Suppressor macrophage (primary cell): ENCODE measurements at regions not wholly inside any gene's neighbourhood (a gene's known extent, or its start where the extent isn't known, plus 50 kb on each side); places are given as distances from the start of the nearest gene placed in this dataset.

Experiments
- DNase-seq, 4 experiments: peaks; one replicate each; pipeline ENCODE4 v3.0.0-alpha.2; 2020 to 2022

DNA sequence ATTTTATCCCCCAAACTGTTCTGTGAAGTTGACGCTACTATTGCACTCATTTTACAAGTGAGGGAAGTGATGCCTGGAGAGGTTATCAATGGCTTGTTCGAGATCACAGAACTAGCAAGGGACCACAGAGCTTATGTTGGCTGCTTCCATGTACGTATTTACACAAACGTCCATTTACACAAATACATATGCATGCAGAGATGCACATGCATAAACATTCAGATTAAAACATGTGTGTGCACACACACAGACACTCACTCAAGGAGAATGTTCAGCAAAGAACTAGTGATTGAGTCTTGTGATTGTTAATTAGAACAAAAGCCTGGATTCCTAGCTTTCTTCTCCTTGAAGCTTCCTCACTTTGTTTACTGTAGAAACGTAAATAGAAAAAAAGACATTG is 321.5 kb upstream of the CHD6 start:
- DNase-seq: no peak

DNA sequence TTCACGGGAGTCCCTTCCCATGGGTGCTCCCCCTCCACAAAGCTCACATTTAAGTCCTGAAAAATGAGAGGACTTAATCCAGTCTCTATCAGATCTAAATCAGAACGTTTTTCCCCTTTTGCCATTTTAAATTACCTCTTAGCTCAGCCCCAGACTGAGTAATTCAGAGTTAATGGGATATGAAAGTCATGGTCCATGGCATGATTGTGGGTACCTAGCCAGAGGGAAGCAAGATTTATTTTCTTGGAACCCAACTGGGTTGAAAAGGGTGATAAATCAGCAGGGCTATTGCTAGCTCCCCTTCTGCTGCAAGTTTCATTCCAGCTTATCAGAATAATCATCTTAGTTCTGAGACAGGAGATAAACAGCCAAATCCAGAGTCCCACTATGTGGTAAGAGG is 320.2 kb upstream of the CHD6 start:
- no peak for DNase-seq

DNA sequence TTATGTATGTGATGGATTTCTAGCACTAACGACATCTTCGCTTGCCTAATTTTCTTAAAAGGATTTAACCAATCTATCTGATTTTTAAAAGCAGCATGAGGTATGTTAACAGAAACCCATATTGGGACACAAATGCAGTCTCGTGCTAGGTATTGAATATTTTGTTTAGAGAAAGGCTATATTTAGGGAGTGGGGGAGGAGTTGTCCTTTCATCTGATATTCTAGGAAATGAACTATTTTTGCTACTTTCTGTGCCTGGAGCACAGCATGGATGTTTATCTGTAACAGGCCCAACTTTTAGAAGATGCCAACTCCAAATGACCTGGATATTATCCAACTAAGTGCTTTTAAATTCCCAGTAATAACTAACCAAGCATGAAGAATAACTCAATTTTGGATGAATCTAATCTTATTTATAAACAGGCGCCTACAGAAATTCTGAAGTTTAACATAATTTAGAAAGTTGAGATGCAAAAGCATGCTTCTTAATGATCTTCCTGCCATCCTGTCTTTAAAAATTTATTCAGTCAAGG is 317.1 kb upstream of the CHD6 start:
- DNase-seq: no peak

DNA sequence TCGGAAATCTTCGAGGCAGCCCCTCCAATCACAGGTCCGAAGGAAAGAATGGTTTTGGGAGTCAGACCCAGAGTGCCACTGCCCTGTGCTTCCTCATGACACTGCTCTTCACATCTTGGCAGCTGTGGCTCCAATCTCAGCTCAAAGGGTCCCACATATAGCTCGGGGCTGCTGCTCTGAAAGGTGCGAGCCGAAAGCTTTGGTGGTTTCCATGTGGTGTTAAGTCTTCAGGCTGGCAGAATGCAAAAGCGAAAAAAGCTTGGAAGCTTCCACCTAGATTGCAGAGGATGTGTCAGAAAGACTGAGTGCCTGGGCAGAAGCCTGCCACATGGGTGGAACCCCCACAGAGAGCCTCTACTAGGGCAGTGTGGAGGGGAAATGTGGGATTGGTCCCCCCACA is 314.3 kb upstream of the CHD6 start:
- DNase-seq: no peak

DNA sequence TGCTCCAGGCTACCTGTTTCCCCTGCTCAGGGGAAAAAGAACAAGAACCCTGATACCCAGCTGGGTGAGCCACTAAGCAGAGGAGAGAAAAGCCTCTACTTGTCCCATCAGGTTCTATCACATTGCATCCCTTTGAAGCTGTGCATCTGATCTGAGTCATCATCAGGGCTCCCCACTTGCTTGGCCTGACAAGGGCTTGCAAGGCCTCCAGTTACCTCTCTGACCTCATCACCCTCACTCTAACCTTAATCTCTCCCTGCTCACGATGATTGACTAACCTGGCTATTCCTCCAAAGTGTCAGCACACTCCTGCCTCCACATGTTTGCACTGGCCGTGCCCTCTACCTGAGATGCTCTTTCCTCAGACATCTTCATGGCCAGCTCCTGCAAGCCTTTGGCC is 309.5 kb upstream of the CHD6 start:
- no peak for DNase-seq

DNA sequence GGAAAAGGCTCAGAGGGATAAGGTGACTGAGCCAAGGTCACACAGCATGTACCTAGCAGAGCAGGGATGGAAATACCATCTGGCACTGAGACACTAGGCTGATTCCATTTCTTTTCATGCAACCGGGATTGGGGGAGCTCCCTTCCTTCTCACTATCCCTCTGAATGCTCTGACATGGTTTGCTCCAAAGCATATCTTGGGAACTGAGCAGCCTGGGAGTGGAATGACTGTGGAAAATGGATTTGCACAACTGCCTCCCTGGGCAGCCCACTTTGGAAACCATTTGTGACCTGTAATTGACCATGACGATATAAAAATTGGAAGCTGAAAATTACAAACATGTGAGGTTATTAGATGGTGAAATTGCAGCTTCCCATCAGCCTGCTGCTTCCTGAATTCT is 309.0 kb upstream of the CHD6 start:
- DNase-seq: no peak

DNA sequence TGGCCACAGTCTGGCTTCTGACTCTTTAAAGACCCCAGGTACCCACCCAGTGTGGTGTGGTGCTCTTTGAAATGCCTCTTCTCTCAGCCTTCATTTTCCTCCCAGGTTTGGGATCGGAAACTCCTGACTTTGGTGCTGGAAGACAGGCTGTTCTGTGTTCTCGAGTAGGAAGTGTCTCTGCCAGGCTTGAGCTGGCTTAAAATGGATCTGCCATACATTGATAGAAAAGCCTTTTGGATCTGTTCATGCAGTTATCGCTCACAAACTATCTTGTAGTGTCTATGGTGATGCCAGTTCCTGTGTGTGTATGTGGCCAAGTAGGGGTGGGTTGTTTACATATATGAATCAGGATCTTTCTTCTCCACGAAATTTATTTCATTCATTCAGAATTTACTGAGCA is 307.3 kb upstream of the CHD6 start:
- DNase-seq: no peak

DNA sequence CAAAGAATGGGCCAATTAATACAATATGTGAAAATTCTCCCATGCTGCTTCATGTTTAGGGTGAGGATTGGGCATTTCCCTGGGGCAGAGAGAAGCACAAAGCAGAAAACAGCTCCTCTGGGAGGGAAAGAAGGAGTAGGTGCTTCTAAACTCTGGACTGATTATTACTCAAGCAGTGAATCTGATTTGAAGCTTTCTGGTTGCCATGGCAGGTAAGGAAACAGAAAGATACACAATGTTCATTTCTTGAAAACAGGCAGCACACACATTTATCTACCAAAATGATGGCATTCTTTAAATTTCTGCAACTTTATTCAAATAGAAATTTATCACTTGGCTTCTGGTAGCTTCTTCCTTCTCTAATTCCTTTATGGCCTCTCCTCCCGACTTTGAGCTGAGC is 305.4 kb upstream of the CHD6 start:
- no peak for DNase-seq

DNA sequence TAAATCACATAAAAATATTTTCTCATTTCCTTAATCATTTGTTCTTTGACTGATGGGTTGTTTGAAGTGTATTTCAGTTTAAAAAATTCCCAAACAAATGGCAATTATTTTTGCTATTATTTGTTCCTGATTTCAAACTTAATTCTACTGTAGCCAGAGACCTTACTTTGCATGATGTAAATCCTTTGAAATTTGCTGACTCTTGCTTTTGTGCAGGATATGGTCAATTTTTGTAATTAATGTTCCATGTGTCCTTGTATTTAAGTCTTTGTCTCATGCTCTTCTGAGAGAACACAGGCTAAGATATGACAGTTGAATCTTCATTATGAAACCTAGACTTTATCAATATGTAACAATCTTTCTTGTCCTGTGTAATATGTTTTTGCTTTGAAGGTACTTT is 295.0 kb upstream of the CHD6 start:
- no peak for DNase-seq

DNA sequence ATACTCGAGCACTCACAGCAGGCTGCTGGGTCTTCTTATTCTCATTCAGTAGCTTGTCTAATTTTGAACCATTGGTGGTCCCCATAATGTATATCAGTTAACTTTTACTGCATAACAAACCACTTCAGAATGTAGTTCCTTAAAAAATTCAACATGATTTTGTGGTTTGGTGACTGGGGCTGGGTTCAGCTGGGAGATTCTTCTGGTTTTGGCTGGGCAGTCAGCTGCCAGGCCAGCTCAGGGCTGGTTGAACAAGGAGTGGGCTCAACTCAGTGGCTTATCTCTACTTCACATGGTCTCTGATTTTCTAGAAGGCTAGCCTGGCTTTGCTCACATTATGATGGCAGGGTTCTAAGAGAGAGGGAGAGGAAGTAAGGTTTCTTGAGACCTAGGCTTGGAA is 292.4 kb upstream of the CHD6 start:
- DNase-seq: no peak

DNA sequence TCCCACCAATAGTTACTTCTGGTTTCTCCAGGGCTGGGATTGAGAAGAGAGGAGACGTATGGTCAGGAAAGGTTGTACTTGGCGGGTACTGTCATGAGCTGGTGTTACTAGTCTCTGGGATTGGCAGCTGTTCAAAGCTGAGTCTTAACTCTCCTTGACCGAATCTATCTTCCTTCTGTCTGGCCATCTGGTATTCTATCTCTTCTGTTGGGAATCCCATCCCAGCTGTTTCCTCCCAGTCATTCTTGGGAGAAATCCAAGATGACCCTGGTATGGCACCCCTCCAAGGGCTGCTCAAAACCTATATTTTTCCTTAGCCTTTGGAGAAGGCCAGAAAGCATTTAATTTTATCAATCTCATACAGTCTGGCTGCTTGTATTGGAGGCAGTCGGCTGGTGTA is 287.0 kb upstream of the CHD6 start:
- no peak for DNase-seq

DNA sequence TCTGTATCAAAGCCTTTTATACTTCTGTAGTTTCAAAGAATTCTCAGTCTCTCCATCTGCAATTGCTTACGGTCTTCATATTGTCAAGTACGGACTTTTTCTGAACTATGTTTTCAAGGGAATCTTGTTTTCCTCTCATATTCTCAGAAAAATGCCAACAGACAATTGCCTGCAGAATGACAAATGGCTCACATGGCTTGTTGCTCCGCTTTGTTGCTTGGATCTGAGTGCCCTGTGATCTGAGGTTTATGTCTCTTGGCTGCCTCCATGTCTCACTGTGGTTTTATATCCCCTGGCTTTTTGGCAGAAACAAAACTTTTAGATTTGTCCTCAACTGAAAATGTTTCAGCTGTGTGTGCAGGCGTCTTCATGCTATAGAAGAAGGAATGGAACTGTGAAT is 285.4 kb upstream of the CHD6 start:
- no peak for DNase-seq

DNA sequence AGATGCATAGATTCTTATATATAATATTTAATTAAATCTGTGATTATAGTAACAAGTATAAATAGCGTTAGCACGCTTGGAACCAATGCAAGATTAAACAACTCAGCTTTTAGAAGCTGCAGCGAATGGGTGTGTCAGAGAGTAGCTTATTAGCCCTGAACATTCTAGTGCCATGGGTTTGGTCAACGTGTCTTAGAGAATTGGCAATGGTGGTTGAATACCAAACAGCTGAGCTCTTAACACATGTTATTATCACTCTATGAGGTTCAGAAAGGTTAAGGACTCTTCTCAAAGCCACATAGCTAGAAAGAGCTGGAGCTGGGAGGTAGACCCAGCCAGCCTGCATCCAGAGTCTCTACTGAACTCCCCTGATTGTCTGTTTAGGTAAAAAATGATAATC is 284.2 kb upstream of the CHD6 start:
- DNase-seq: no peak

DNA sequence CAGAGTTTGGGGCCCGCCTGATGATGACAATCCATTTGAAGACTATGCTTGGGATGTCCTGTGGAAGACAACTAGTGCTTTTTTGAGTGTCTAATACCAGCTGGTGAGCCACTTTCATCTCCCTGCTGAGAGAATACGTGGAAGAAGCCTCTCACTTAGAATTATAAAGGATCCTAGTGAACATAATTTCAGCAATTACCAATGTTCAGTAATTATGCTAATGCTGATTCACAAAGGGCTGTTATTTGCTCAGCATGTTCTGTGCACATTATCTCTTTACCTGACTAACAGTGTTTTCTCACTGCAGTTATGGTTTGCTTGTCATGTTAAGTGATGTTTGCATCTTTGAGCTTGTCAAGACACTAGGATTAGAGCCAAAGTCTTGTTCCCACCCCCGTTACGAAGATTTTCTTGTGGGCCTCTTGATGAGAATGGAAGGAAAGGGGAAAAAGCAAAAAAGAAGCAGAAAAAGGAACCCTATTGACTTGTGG is 282.1 kb upstream of the CHD6 start:
- DNase-seq: no peak

DNA sequence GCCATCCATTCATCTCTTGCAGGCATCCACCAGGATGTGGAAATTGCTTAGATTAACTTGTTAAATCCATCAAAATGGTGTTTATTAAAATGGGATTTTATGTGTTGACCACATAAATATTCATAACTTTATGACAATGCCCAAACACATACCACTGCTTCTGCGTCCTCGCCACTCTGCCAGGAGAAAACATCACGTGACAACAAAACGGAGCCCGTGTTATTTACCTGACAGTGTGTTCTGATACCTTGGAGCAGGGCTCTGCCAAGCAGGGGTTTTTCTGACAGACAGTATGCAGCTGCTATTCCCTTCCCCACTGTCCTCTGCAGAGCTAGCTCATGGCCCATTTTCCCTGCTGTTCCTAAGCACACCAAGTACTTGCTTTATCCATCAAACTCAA is 279.5 kb upstream of the CHD6 start:
- DNase-seq: no peak

DNA sequence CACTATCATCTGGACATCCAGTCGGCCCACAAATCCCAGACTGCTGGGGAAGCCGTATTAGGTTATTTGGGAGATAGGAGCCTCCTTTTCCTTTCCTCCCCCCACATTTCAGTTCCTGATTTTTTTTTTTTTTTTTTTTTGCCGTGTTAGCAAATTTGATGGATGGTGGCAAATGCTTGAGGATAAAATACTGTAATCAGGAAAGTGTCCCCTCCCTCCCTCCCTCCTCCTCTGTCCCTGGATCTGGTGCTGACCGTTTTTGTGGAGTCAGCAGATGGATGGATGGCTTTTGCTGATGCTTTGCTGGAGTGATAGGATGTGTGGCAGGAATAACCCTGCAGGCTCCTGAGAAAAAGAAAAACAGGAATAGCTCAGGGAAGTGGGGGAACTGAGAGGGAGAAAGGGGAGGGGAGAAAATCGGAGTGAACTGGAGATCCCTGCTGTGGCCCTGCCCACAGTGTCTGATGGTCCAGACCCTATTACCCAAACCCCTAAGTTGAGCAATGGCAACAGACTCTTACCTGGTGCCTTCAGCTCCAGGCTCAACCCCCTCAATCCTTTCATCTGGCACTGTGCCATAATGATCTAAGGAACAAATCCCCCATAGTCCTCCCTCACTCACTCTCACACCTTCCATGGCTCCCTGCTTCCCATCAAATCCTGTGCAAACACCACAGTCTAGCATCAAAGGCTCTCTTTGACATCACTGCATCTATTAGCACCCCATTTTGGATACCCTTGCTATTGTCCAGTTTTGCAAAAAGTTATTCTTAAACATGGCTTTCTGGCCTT is 277.3 kb upstream of the CHD6 start:
- DNase-seq: no peak

DNA sequence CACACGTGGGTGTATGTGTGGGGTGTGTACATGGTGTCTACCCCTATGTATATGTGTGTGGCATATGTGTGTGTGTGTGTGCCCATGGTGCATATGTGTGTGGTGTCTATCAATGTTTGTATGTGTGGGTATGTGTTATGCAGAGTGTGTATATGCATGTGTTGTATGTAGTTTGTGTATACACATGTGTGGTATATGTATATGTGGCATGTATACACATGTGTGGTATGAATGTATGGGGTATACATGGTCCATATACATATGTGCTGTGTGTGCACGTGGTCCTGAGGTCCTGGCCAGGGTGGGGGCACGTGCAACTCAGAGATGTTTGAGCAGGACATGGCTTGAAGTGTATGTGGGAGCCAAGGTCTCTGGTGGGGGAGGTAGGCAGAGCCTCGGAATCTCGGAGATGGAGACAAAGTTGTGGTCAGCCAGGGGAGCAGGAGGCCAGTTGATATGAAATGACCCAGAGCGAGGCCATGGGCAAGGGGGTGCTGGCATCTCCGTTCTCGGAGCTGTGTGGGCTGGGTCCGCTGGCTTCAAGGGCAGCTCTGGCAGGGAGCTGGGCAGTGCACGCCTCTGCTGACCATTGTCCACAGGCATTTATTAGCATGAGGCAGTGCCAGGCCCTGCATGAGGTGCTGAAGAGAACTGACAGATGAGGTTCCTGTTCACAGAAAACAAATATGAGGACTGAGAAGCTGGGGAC is 276.2 kb upstream of the CHD6 start:
- no peak for DNase-seq

DNA sequence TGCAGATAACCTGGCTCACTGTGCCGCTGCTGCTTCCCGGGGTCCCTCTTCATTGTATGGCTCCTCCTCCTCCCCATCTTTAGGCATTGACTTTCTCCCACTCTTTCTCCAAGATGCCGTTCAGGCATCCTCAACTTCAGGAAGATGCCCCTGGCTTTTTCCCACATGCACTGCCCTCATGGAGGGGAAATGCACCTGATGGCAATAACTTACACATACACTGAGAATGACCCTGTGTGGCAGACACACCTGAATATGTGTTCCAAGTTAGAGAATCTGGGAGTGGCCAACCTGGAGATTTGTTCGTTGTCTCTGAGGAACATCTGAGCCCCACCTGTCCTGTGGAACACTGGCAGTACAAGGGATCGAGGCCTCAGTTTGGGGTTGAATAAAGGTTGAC is 273.9 kb upstream of the CHD6 start:
- DNase-seq: no peak

DNA sequence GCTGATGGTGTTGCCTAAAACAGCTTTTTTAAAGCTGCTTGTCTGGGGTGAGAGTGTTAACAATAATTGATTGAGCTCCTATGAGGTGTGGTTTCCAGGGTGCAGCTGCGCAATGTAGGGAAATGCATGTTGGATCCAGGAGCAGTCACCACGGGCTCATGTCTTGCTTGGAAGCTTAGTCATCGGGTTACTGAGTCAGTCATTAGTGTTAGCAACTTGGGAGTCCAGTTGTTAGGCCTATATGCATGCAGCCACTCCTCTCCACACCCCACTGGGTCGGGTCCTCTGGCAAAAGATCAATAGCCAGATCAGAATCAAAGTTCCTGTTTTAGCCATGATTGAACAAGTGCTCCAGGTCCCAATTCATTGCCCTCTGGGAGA is 271.7 kb upstream of the CHD6 start:
- no peak for DNase-seq

DNA sequence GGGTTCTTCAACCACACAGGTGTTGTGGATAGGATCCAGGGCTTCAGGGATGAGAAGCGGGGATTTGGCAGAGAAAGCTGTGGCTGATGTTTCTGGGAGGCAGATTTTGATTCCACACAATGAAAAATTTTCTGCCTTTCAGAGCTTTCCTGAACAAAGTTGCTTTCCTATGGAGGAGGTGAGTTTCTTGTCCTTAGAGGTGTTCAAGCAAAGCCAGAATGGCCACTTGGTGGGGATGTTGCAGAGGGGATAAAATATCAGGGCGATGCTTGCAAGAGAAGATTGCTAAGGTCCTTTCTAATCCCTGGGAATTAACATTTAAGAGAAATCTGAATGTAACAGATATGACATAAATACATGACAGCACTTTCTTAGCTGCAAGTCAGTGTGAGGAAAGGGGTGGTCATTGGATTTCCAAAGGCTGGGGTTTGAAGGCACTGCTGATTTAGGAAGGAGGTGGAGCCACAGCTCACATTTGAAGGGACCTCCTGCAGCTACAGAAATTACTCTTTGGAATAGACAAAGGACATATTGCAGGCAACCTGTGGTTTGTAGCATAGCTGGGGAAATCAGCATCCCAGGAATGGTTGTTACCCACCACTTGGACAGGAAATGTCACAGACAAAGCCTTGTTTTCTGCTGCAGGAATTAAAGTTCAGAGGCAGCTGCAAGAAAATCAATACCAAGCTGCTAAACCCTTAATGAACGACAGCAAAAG is 271.1 kb upstream of the CHD6 start:
- DNase-seq: no peak

DNA sequence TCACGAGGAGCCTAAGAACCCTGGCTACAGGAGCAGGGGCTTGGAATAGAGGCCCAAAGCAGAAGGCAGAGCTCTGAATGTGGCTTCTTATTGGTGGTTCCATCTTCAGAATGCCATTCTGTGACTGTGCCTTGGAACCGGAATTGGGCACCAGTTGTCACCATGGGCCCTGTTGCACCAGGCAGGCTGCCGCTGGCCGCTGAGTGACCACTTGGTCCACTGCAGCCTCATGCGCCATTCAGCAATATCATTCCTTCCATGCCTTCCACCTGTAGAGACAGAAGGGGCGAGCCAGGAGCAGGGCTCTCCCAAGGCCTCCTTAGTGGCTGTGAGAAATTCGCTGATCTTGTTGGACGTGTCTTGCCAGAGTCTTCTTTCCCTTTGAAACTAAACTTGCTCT is 270.3 kb upstream of the CHD6 start:
- DNase-seq: no peak

DNA sequence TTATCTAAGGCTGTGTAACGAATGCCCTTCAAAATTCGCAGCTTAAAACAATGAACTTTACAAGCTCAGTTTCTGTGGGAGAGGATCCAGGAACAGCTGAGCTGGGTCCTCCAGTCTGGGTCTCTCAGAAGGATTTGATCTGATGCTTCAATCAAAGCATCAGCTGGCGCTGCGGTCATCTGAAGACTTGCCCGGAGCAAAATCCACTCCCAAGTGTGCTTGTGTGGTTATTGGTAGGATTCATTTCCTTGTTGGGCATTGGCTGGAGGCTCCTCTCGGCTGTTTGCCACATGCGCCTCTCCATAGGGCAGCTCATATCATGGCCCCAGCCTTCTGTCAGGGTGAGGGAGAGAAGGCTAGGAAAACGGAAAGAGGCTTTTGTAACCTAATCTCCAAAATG is 269.3 kb upstream of the CHD6 start:
- DNase-seq: no peak

DNA sequence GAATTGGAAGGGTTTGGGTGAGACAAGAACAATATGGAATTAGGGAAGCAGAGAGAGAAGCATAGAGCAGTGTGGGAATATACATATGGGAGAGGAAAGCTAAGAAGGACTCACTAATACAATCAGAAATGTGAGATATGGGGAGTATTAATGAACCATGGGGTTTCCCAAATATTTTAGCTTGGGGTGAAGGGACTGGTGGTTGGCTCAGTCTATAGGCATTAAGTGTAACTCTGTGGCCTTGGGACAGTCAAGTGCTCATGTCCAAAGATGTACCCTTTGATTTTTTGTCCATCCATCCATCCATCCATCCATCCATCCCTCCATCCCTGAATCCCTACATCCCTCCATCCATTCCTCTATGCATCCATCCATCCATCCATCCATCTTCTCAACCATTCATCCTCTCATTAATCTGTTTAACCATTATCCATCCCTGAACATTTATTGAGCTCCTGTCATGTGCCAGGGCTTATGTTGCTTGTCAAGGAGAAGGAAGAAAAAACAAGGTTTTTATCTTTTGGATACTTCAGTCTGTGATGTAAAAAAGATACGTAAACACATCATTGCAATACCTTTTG is 263.4 kb upstream of the CHD6 start:
- no peak for DNase-seq
